ENCODE measurements at regions not wholly inside any gene's neighbourhood (a gene's known extent, or its start where the extent isn't known, plus 50 kb on each side); places are given as distances from the start of the nearest gene placed in this dataset.

DNA sequence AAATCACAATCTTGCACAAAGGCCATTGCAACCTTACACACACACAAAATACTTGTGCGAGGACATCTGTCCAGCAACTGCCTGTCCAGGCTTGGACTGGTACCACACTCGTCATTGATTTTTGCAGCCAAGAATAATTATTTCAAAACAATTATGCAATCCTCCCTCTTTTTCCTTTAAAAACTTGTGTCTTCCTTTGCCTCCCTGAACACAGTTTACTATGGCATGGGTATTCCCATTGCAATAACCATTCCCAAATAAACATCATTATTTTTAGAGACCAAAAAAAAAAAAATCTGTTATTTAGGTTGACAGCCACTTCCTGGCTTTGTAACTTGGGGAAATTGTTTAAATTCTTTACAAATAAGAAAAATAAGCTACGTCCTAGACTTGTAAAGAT is 54.0 kb downstream of the C11orf91 start:
- no peak for DNase-seq

DNA sequence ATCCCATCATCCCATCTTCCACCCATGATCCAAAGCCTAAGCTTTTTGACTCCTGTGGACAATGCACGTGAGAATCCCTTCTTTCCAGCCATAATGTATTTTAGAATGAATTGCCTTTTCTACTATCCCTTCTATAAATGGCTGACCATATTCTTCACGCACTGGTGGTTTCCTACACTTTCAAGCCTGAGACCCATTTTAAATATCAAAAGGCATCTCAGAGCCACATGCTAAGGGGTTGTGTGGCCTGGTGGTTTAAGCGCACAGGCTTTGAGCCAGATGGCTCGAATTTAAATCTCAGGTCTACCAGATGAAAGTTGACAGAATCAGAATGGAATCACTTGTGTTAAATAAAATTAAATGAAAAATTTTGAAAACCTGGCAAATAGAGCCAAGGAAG is 54.5 kb downstream of the C11orf91 start:
- no peak for DNase-seq

DNA sequence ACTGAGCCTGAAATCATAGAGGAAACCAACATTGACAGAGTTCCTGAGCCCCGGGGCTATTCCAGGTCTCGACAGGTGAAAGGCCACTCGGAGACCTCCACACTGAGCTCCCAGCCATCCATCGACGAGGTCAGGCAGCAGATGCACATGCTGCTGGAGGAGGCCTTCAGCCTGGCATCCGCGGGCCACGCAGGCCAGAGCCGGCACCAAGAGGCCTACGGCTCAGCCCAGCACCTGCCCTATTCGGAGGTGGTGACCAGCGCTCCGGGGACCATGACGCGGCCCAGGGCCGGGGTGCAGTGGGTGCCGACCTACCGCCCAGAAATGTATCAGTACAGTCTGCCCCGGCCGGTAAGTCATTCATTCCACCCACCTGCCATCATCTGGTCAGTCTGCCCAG is 54.9 kb downstream of the C11orf91 start:
- DNase-seq = no peak

DNA sequence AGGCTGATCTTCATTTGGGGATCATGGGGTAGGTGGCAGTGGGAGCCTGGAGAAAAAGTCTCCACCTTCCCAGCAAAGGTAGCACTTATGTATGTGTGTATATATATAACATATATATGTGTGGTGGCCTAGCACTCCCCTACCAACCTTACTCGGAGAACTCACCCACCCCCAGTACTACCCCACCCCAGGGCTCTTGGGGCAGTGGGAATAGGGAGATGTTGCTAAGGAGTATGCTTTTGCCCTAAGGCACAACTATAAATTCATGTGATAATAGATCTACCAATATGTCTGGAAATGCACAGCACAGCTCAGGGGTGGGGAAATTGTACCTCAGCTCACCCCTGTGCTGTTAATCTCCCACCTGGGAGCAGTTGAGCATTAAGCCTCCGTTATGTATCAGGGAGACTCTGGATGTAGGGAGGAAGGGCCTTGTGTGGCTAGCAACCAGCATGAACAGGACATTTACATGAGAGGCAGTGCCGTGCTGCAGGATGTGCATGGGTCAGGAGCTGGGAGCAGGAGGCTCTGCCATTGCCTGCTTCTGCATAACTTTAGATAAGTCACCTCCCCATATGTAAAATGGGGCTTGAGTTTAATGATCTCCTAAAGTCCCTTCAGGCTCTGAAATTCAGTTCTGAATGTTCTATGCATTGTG is 57.3 kb downstream of the C11orf91 start:
- no peak for DNase-seq

DNA sequence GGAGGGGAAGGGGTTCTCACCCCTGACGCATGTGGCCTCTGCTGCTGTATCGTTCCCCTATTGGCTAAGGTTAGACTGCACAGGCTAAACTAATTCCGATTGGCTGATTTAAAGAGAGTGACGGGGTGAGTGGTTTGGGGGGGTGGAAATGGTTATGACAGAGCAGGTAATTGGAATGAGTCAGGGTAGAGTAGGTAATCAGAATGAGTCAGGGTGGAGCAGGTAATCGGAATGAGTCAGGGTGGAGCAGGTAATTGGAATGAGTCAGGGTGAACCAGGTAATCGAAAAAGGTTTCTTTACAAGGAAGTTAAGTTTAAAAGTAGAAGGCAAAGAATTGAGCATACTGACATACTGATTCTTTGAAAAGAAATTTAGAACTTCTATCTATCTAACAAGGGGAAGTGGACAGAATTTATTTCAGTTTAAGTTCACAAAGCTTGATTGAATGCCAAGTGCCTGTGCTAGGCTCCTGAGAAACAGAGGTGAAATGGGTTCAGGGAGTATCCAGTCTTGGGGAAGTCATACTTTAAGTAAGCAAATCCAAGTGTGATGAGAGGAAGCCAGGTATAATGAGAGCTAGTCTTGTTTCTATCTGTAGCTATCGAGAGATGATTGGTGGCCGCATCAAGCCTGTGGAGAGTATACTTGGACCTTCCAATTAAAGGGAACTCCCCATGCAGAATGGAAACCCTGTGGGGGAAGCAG is 58.0 kb downstream of the C11orf91 start:
- no peak for DNase-seq

DNA sequence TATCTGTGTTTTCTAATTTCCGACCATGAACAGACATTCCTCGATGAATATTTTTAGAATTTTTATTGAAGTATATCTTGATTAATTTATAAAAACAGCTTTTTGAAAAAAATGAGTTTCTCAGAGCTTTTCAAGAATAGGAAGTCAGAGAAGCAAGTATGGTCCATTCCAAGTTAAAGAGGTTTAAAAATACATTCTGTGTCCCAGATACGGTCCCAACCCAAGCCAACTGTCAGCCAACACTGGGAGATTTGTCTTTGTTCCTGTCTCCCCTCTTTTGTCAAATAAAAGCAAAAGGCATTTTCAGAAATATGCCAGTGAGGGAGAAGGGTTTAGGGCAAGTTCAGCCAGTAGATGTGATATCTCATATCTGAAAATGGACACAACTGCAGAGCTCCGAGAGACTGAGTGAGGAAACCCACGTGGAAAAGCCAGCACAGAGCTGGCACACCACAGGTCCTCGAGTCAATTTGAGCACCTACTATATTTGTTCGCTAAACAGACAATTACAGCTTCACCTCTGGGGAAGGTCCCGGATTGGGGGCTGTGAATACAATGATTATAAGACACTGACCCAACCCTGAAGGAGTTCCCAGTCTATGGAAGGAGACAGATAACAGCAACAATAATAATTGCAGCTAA is 59.8 kb downstream of the C11orf91 start:
- no peak for DNase-seq

DNA sequence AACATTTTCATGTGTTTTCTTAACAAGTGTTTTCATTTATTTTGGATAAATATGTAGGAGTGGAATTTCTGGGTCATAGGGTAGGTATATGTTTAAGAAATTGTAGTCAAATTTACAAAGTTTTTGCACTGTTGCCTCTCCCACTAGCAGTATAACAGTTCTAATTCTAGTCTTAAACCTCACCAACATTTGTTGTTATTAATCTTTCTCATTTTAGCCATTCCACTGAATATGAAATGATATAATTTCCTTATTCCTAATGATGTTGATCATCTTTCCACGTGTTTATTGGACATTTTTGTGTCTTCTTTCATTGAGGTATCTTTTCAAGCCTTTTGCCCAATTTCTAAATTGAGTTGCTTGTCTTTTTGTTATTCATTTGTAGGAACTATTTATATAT is 62.0 kb downstream of the C11orf91 start:
- no peak for DNase-seq

DNA sequence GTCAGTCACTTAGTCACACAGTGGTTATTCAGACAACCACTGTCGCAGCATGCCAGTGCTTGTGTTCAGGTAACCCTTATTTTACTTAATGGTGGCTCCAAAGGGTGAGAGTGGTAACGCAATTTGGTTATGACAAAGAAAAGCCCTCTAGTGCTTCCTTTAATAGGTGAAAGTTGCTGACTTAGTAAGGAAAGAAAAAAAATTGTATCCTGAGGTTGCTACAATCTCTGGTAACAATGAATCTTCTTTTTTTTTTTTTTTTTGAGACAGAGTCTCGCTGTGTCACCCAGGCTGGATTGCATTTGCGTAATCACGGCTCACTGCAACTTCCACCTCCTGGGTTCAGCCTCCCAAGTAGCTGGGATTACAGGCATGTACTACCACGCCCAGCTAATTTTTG is 64.5 kb downstream of the C11orf91 start:
- DNase-seq = no peak

DNA sequence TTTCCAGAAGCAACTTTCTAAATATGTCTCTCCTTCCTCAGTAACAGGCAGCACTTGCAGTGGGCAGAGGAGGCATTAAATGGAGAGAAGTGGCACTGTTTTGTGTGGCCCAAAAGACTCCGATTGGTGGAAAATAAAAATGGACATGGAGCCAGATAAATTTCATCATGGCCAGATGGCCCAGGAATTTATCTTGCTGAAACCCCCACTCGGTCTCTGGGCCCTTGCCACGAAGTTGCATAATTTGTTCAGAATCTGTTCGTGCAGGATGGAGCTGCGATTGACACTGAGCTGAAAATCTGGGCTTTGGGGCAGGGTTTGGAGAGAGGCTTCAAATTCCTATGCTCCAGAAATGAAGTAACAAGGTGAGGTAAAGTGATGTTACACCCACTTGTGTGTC is 65.5 kb downstream of the C11orf91 start:
- no peak for DNase-seq

DNA sequence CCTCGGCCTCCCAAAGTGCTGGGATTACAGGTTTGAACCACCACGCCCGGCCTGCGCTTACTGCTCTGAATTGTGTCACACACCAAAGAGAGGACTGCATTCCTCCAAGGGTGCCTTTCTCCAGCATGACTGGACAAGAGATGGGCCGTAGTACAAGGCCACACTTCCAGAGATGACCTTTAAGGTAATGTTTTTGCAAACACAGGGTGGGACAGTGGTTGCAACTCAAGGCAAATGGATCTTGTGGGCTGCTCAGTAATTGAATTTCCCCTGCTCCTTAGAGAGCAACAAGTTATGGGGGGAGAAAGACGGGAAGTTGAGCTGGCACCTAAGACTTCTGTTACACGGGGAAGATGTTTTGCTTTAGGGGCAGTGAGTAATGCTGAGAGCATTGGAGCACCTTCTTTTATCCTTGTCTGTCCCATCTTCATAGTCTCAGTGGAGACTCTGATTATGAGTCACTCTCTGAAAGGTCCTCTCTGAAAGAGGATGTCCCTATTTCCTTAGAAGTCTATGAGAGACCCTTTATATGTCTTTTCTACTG is 66.3 kb downstream of the C11orf91 start:
- no peak for DNase-seq

DNA sequence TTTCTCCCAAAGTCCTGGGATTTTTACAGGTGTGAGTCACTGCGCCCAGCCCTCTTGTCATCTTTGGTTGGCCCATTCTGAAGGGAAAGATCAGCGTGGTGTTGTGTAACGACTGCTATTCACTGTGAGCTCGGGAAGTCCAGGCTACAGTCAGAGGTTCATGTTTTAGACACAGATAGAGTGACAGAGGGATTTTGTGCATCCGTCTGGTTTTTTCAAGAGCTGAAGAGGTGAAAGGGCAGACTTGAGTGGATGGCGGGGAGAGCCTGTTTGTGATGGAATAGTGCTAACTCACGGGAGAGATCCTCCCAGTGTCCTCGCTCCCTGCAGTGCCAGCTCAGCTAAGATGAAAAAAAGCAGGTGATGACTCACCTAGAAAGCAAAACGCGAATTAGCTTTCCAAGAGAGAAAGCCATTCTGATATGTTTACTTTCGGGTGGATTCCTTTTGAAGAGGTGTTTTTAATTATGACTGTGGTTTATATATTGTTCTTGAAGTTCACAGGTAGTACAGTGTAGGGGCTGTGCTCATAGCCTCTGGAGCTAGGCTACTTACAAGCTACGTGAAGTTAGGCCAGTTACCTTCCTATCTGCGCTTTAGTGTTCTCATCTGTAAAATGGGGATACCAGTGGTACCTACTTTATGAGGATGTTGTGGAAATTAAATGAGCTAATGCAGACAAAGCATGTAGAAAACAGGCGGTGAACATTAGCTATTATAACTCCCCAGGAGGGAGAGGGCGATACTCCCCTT is 67.2 kb downstream of the C11orf91 start:
- peak; percentile 91 to 95 for DNase-seq

DNA sequence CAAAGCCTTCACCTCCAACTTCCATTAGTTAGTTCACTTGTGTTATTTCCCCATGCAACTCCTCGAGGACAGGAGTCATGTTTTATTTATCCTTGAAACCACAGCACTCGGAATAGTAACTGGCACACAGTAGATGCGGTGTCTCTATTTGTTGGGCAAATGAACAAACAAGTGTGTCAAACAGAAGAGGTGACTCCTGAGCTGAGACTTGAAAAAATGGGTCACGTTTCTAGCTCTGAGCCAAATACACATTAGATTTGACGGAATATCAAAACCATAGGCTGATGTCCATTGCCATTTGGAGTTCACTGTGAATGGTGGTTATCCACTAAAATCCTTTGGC is 68.9 kb downstream of the C11orf91 start:
- no peak for DNase-seq

DNA sequence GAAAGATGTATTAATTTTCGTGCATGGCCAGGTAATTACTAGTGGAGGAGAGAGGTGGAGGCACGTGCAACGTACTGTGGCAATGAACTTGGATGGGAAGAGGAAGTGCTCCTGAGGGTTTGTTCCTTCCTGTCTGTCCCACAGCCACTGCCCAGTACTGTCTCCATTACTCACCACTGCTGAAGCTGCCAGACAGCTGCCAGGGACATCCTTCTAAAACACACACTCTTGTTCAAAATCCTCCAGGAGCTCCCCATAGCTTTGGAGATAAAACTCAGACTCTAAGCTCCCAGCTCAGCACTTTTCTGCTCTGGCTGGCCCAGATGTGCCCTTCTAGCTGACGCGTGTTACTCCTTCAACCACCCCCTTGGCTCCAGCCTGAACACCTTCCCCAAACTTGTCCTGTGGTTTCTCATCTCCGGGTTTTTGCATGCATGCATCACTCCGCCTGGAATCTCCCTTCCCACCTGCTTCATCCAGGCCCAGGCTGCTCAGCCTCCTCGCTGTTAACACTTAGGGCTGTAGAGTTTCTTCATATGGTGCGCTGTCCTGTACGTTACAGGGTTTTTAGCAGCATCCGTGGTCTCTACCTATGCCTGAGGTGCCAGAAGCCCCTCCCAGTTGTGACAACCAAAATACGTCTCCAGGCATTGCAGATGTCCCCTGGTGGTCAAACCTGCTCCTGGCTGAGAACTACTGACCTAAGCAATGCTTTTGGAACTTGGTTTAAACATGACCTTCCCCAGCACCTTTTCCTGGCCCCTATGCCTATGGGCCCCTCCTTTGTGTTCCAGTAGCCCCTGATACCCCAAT is 69.5 kb downstream of the C11orf91 start:
- DNase-seq = no peak

DNA sequence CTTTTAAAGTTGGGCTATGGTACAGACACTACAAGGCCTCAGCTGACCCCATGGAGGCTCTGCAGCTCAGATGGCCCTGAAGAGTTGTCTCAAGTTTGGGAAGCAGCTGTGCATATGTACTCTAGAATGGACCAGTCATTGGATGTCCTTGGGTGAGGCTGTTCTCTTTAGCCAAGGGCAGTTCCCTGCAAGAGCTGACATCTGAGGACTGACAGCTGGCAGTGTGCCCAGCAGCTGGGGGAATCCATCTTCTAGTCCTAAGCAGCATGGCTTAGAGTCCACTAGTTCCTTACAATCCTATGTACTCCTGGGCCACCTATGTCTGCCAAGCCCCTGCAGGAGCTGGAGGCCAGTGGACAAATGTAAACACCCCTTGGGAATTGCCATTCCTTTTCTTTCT is 76.5 kb downstream of the C11orf91 start:
- DNase-seq = no peak

DNA sequence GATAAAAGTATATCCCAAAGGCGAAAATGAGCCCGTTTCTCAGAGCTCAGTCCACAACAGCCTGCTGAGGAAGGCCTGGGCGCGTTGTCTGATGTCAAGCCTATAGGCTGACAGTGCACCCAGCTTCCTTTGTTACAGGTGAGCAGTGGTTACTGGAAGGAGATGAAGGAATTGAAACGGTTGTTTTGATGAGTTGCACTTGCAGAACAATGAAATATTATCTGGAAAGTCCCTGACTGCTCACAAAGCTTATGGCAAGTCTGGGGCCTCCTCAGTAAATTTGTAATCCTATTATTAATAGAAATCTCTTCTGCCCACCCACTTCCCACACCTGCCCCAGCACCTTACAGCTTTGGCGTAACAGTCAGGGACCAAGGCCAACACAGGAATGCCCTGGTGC is 77.8 kb downstream of the C11orf91 start:
- DNase-seq = no peak

DNA sequence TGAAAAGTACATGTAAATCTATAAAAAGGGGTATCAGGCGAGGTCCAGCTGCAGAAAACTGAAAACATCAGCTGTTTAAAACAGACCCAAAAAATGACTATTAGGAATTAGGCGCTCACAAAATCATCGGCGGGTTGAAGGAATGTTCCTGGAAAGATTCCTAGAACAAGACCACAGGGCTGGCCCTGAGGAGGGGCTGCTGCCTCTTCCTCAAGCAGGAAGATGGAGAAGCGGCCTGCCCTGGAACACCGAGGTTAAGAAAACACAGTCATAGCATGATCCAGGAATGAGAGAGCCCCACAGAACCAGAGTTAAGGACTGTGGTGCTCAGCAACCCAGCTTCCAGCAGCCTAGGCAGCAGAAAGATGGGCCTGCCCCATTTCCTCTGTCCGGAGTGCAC is 78.4 kb downstream of the C11orf91 start:
- DNase-seq = no peak

DNA sequence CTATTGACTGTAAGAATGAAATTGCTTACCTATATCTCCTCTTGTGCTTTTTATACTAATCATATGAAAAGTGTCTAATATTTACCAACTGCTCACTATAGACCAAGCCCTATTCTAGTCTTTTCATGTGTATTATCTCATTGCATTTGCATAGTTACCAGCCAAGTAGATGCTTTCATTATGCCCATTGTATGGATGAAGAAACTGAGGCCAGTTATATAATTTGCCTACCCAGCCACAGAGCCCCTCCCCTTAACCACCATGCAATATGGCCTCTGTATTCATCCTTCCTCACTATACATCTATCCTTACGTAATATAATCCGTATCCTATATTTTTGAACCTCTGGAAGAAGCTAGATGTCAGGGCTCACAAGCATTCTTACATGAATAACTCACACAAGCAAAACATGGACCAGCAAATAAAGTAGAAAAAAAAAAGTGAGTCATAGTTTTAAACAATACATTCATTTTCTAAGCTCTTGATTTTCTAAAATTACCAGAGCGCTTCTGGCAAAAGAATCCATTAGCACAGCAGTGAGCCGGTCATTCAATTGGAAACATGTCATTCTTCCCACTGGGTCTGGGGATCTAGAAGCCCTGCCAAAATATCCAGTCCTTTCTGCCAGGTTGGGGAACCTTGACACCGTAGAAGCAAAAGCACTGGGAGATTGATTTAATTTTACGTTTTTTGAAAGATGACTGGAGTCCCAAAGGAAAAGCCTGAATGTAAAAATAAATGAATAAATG is 80.0 kb downstream of the C11orf91 start:
- no peak for DNase-seq

DNA sequence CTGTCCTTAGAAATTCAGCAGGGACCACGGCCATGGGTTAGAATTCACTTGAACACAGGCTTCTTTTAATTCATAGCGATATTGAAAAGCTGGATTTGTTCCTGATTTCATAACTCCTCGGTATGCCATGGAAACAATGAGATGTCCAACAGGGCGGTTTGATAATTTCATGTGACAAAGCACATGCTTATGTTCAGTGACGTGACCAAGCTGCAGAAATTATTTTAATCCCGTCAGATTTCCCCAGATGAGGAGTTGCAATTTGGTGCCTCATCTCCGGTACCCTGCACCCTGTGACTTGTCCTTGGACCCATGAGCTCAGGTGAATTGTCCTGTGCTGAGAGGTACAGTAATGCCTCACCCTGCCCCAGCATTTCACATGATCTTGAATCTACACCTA is 81.7 kb downstream of the C11orf91 start:
- no peak for DNase-seq

DNA sequence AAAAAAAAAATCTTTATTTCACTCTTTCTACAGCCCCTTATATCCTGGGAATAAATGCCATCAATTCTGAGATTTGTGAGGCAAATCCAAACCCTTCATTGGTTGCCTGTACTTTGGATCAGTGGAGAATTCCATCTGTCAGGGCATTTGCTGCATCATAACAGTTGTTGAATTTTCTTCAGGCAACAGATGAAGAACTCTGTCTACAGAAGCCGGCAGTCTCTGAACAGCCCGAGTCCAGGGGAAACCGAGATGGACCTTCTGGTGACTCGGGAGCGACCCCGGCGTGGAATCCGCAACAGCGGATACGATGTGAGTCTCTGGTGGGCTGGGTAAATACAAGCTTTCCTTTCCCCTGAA is 82.3 kb downstream of the C11orf91 start:
- no peak for DNase-seq

DNA sequence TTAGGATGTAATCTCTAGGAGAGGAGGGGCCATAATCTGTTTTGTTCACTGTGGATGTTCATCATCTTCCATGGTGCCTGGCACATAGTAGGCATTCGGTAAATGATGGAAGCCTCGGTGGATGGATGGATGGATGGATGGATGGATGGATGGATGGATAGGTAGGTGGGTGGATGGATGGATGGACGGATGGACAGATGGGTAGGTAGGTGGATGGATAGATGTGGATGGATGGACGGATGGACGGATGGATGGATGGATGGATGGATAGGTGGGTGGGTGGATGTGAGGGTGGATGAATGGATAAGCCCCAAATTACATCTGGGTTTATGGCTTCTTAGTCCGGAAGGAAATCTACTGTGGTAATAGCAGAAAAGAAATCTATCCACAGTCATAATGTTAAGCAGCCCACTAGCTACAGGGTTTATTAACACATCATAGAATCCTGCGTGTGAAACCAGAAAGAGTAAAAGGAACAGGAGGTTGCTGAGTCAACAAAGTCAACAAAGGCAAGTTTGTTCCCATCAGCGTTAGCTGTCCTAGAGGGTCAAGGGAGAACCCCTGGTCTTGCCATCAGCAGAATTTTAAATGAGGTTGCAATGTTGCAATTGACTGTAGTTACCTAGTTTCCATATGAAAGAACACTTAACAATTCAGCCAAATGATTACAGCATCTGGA is 82.8 kb downstream of the C11orf91 start:
- DNase-seq = no peak

DNA sequence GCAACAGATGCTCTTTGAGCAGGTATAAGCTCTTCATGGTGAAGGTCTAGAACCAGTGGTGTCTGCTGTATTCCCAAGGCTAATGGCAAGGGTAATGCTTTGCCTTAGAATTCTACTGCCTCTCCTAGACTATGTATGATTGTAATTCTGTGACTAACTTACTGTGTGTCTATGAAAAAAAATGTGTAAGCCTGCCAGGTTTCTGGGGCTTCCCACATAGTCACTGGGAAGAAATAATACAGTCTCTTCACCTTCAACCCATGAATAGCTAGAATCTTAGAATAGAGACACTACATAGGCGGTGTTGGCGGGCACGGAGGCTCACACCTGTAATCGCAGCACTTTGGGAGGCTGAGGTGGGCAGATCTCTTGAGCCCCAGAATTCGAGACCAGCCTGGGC is 84.1 kb downstream of the C11orf91 start:
- no peak for DNase-seq

Measured in NCI-H187 (cell line).